Posterior cingulate gyrus (tissue), 11 donors: ENCODE measurements at regions not wholly inside any gene's neighbourhood (a gene's known extent, or its start where the extent isn't known, plus 50 kb on each side); places are given as distances from the start of the nearest gene placed in this dataset.
A peak's percentile ranks its signal among the peaks of the same experiment; 100 is the strongest.
"Not testable (repeated sequence)": the region's sequence is repeated elsewhere in the genome, so short reads cannot be mapped to it uniquely, and the experiment has no call there.

ENCODE experiments used
- DNase-seq, 10 donors: peaks; one replicate each; pipeline versions ENCODE4 v3.0.0 to v3.0.0-alpha.2; 2020 to 2021; ENCODE audit warnings: mixed read lengths in 3 of 10
- intact Hi-C: fragments of 100-400 bp; cut with DNase I; formaldehyde crosslinking; loops from one replicate; pipeline ENCODE4 v1.15.1; 2023

DNA sequence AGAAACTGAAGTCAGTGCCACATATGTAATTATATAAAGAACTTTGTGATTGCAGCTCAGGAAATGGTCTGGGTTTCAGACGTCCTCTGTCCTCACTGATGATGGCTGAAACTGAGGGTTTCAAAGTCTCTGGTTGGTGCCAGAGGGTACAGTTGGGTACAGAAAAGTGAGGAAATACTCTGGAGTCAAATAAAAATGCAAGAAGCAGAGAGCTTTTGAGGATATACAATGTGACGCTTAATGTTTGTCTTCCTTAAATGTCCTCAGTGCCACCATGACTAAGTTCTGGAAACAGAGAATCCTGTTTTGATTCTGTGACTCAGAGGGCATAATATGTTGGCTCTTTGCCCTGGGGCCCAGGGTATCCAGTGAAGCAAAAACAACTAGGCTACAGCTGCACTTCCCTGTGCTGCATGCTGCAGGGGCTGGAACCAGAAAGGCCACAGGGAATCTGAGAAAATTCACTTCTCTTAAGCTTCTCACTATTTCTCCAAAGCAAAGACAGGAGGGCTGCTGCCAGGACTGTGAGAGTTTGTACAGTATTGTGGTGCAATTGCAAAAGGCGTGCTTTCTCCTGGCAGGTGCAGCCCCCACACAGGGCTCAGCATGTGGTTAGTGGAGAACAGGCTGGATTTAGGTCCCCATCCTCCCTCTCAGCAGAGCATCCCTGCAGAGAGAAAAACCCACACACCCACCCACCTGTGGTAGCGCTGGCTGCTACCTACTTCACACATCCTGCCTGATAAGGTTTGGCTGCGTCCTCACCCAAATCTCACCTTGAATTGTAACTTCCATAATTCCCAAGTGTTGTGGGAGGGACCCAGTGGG is 169.5 kb upstream of the SVIL start:
- intact Hi-C loops, result no loop called here
- peak in 2 of 10 donors; percentile 67 to 77 for DNase-seq

DNA sequence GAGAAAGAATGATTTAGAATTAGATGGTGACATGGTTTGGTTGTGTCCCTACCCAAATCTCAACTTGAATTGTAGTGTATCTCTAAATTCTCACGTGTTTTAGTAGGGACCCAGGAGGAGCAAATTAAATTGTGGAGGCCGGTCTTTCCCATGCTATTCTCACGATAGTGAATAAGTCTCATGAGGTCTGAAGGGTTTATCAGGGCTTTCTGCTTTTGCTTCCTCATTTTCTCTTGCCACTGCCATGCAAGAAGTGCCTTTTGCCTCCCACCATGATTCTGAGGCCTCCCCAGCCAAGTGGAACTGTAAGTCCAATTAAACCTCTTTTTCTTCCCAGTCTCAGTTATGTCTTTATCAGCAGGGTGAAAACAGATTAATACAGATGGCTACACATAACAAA is 167.4 kb upstream of the SVIL start:
- DNase-seq, result no peak
- intact Hi-C loops, result no loop called here

DNA sequence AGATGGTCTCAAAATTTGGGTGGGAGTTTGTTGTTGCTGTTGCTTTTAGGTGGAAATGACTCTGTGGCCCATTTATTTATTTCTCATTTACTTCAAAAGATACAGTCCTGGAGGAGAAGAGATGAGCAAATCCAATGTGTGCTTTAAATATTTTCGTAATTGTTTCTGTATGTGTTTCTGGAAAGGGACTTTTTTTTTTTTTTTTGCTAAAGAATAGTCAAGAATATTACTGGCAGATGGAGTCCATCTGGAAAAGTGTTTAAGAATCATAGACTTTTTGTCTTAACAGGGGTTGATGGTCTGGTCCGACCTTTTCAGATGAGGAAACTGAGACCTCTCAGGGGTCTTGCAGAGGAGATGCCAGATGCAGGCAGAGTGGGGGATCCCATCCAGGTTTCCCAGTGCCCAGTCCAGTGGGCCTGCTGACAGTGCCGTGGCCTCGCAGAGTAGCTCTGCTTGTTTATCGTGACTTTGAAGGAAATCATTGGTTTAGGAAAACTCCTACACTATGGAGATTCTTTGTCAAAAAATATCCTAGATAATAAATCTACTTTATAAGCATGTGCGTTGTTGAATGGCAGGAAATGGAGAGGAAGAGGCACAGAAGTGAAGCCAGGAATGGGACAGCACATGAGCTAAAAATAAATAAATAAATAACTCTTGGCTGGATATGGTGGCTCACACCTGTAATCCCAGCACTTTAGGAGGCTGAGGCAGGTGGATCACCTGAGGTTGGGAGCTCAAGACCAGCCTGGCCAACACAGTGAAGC is 164.3 kb upstream of the SVIL start:
- intact Hi-C loops, result no loop called here
- DNase-seq, result no peak

DNA sequence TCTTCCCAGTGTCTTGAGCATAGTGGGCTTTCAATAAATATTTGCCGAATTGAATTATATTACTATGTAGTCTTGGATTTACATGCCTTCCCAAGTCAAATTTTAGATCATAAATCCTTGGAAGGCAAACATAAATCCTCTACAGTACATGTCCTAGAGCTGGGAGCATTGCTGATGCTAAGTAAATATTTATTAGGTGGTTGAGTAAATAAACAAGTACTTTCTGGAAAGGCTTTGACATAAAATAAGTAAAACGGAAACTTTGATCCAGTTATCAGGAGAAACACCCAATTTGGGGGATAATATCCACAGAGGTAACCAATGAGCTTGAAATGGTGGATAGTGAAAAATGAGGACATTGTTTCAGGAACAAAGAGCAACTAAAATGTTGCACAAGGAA is 162.8 kb upstream of the SVIL start:
- intact Hi-C loops, result no loop called here
- DNase-seq, result no peak

DNA sequence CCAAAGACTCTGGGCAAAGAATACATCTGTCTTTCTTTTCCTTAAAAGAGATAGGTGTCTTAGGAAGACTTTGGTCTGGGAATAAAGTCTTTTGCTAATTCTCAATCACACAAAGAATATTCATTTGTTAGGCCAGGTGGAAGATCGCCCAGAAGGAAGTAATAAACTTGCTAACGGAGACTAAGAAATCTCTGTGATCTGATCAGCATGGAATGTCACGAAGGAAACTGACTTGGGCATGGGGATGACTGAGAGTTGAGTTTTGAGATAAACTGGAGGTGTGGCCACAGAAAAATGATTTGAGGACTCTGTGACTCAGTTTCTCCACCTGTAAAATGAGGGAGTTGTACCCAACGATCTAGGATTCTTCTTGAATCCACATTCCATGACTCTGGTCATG is 161.1 kb upstream of the SVIL start:
- intact Hi-C loops, result no loop called here
- DNase-seq, result no peak

DNA sequence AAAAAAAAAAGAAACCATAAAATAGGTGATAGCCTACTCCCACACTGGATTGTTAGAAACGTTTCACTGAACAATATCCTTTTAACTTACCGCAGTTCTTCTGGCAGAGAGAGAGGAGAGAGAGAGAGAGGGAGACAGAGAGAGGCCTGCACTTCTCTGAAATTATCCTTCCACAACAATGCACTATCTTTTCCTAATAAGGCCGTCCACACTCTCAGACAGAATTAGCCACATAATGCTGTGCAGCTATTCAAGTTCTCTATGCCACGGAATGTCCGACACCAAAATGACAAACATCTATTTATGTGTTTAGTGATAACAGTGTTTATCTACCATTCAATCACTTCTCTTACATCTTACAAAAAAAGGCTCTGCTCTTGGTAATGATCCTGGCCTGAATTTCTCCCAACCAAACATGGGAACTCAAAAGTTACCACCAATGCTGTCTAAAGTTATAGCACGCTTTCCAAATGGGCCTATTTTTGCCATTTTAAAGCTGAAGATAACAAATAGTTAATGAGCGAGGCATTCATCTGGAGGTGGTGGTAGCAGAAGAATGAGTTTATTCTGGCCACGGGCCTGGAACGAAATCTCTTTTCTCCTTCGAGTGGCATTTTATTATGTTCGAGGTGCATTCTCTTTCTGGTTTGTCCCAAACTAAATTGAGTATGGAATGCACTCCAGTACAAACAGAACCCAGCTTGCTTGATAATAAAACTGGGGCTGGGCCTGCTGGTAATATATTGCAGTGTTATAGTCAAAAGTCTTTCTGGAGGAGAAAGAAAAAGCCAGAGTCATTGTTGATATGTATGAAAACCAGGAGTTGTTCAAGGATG is 160.2 kb upstream of the SVIL start:
- intact Hi-C loops, result no loop called here
- no peak for DNase-seq

DNA sequence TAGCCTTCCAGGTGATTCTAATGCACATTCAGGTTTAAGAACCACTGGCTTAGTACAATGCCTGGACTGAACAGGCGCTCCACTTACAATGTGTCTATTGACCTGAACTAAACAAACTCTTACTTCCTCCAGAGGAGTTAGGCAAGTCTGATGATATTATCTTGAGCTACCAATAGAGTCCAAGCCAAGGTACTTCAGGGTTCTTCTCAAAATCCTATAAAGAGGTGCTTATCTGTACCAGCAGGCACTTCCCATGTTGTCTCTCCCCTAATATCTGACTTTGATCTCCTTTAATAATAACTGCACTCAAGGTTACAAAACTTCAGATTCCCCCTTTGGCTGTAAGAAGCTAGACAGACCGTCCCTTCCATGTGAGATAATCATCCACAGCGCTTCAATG is 157.0 kb upstream of the SVIL start:
- no peak for DNase-seq
- intact Hi-C loops, result no loop called here

DNA sequence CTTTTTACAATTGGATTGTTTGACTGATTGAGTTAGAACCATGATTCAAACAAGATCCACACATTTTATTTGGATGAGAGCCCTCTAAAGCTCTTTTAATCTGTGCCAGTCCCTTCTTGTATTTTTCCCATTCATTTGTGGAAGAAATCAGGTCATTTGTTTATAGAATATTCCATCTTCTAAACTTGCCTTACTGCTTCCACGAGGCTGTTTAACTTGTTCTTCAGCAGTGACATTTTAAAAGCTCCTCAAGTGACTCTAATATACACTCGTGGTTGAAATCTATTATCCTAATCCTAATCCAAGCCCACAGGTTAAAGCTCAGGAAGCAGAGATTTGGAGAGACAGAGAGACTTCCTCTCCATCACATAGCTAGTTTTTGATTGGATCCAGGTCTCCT is 155.4 kb upstream of the SVIL start:
- DNase-seq, result no peak
- intact Hi-C loops, result no loop called here

DNA sequence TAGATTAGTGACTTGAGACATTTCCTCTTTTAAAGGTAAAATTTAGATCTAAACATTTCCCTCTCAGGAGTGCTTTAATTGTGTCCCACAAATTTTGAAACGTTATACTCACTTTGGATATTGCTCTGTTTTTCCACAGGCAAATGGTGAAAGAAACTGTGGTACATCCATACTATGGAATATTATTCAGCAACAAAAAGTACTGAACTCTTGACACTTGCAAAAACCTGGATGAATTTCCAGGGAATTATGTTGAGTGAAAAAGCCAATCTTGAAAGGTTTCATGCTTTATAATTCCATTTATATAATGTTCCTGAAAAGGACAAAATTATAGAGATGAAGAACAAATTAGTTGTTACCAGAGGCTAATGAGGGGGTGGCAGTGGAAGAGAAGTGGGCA is 153.3 kb upstream of the SVIL start:
- intact Hi-C loops, result no loop called here
- no peak for DNase-seq

DNA sequence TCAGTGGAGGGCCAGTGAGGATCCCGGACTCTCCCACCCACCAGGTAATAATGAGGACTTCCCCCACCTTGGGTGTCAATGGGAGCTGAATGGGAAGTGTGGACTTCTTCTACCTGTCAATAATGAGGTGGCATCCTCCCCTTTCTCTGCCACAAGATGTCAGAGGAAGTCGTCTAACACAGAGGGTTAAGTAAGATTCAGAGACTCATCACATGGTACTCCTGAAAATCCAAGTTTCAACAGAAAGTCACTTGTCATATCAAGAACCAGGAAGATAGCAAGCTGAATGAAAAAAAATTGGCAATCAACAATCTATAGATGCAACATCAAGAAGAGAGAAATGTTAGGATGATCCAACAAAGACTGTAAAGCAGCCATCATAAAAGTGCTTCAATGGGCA is 150.9 kb upstream of the SVIL start:
- no peak for DNase-seq
- intact Hi-C loops, result no loop called here

DNA sequence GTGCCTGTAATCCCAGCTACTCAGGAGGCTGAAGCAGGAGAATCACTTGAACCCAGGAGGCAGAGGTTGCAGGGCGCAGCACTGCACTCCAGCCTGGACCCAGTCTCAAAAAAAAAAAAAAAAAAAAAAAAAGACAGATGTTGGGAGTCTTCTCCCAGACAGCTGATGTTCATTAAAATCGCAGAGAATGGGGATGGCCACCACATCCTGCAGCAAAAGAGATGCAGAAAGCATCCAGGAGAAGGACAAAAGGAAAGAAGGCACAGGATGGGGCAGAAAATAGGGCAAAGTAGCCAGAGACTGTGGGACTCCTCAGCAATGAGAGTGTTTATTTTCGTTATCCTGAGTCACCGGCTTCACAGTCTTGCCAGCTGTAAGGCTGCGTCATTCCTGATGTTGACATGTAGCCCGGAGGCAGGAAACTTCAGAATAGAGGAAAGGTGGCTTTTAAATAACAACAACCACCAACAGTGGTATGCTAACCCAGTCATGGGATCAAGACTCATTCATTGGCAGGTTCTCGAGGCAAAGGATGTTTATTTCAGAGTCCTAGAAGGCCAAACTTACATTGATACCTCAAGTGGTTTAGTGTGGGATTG is 149.5 kb upstream of the SVIL start:
- intact Hi-C loops, result no loop called here

DNA sequence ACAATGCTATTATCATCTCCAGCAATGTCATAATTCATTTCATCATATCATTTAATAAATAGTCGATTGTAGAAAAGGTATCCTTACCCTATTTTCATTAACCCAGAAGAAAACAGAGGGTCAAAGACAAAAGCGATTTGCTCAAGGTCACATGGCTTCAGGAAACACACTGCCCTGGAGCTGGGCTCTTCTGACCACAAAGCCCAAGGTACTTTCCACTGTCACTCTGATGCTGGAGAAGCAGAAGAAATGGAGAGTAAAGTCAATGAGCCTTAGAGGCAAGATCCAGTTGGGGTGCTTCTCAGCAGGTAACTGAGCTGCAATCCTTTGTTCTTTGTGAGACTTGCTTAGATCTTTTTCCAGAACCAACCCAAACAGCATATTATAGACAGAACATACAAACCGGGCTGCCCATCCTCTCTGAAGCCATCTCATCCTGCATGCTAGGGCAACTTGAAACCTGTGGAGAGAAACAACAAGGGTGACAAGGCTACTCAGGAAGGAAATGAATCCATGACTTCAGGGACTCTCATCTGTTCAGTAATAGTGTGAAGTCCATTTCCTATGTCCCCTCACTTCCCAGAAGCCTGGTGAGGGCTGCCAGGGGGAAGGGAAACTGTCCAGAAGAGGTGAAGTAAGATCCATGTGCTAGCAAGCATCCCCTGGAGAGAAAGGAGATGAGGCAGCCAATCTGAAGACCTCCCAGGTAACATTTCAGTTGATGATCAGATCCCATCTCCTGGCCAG is 148.6 kb upstream of the SVIL start:
- no peak for DNase-seq
- intact Hi-C loops, result no loop called here

More for the DNA sequence above, 149.5 kb upstream of the SVIL start:
- no peak for DNase-seq

DNA sequence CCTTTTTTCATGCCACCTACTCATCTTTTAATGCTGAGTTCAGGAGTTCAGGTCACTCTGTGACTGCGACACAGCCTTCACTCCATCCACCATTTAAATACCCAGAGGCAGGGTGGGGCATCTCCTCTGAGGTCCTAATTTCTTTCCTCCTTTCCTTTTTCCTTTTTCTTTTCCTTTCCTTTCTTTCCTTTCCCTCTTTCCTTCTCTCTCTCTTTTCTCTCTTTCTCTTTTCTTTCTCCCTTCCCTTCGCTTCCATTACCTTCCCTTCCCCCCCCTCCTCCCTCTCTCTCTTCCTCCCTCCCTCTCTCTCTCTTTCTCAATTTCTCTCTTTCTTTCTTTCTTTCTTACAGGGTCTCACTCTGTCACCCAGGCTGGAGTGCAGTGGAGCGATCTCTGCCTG is 145.9 kb upstream of the SVIL start:
- intact Hi-C loops, result no loop called here
- no peak for DNase-seq

DNA sequence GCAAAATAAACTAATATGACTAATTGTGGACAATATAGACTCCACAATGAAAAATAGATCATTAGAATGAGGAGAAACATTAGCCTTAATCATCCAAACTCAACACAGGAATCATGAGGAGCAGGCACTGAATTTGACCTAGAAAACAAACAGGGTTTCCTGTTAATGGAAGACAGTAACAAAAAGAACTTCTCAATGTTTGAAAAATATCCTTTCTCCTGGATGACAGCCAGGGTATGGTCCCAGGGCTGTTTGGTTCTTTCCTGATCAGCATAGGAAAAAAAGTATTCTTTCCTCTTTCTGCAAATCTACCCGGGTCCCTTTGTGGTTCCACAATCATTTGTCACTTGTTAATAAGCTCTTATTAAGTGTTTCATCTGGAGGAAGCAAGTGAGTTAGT is 145.3 kb upstream of the SVIL start:
- DNase-seq, result no peak
- intact Hi-C loops, result no loop called here

DNA sequence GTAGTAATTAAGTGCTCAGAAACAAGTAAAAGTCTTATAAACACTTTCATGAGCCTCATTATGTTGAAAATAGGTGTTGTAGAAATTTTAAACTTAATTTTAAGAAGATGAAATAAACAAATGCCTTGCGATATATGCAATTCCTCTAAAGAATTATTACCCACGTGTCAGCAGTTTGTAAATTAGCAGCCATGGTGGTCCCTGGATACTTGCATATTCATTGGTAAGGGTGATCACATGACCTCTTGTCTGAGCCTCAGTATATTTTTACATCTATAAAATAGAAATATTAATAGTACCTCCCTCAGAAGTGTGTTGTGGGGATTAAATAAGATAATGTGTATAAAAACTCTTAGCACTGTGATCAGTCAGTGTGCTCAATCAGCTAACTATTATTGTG is 141.5 kb upstream of the SVIL start:
- intact Hi-C loops, result no loop called here
- no peak for DNase-seq

DNA sequence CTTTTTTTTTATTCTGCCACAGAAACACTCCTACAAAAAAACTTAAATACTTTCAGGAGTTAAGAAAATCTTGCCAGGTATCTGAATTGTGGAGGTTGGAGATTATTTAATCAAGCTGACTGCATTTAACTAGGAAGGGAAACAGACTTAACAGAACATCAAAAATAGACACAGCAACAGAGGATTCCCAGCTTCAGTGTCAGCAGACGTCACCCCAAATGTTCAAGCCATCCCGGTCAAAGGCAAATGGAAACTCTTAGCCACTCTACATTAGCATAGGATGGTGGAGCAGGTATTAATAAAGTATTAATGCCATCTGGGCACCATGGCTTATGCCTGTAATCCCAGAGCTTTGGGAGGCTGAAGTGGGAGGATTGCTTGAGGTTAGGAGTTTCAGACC is 139.7 kb upstream of the SVIL start:
- intact Hi-C loops, result no loop called here
- no peak for DNase-seq

DNA sequence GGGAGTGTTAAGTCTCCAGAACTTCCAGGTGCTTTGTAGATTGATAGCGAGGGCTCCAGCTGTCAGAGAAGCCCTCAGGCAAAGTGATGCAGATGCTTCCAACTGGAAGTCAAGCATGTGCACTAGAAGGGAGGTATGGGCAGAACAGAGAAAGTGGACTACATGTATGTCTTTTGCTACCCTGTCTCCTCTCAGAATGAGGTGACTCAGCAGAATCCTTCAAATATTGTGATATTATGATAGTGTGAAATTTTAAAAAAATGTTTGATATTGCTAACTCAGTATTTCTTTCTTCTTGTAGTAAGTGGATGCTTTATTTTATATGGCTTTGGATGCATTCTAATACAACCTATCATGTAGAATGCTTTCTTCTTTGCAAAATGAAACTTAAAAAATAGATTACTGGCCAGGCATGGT is 138.9 kb upstream of the SVIL start:
- no peak for DNase-seq

DNA sequence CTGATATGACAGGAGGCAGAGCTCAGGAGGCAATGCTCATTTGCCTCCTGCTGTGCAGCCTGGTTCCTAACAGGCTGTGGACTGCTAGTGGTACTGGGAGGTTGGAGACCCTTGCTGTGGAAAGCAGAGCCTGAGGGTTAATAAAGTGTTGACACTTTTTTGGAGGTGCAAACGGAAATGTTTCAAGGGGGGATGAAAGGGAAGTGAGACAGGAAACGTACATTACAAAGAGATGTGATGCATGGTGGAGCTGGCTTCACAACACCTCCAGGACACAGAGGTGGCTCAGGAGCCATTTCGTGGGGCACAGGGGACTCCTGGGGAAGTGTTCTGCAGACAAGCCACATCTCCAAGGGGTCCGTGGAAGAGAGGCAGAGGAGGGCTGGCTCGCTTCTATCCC is 137.6 kb upstream of the SVIL start:
- intact Hi-C loops, result no loop called here
- DNase-seq, result no peak

More for the DNA sequence above, 138.9 kb upstream of the SVIL start:
- intact Hi-C loops, result no loop called here

DNA sequence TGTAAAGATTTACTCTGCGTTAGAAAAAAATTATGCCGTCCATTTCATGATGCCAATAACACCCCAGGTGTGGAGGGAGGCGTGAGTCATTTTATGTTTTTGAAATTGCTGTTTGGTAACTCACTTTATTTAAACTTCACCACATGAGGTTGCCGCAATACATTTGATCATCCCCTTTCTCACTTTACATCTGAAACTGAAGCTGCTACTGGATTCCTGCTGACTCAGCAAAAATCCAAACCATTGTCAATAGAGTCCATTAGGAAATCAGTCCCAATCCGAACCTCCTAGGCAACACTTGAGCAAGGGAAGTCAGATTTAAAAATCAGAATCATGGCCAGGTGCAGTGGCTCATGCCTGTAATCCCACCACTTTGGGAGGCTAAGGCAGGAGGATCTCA is 136.6 kb upstream of the SVIL start:
- DNase-seq, result no peak
- intact Hi-C loops, result no loop called here

DNA sequence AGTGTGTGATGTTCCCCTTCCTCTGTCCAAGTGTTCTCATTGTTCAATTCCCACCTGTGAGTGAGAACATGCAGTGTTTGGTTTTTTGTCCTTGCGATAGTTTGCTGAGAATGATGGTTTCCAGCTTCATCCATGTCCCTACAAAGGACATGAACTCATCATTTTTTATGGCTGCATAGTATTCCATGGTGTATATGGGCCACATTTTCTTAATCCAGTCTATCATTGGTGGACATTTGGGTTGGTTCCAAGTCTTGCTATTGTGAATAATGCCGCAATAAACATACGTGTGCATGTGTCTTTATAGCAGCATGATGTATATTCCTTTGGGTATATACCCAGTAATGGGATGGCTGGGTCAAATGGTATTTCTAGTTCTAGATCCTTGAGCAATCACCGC is 134.5 kb upstream of the SVIL start:
- intact Hi-C loops, DNase-seq: not testable (repeated sequence)
